Stimulated activated CD4-positive, alpha-beta T cell treated with anti-CD3 and anti-CD28 coated beads, Interleukin-15, amount 100 ng/mL, for 1 hour (primary cell): ENCODE measurements at regions not wholly inside any gene's neighbourhood (a gene's known extent, or its start where the extent isn't known, plus 50 kb on each side); places are given as distances from the start of the nearest gene placed in this dataset.
"Not testable (repeated sequence)": the region's sequence is repeated elsewhere in the genome, so short reads cannot be mapped to it uniquely, and the experiment has no call there.

Experiments used
- DNase-seq, 2 donors: peaks; one replicate each; pipeline ENCODE4 v3.0.0-alpha.2; 2020; ENCODE audit warnings: low read depth in 1 of 2, low spot score in 1 of 2

DNA sequence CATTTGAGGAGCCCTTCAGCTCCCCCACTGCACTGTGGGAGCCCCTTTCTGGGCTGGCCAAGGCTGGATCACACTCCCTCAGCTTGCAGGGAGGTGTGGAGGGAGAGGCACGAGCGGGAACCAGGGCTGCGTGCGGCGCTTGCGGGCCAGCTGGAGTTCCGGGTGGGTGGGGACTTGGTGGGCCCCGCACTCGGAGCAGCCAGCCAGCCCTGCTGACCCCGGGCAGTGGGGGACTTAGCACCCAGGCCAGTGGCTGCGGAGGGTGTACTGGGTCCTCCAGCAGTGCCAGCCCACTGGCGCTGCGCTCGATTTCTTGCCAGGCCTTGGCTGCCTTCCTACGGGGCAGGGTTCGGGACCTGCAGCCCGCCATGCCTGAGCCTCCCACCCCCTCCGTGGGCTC lies 895.1 kb upstream of the FAM98A start:
- not testable (repeated sequence) for DNase-seq

- no peak for DNase-seq
Measured at GRCh38 chr2:34492561-34493455, 893.7 kb upstream of the FAM98A start.

GRCh38 chr2:34486965-34487364 lies 887.9 kb upstream of the FAM98A start:
- no peak for DNase-seq

DNA sequence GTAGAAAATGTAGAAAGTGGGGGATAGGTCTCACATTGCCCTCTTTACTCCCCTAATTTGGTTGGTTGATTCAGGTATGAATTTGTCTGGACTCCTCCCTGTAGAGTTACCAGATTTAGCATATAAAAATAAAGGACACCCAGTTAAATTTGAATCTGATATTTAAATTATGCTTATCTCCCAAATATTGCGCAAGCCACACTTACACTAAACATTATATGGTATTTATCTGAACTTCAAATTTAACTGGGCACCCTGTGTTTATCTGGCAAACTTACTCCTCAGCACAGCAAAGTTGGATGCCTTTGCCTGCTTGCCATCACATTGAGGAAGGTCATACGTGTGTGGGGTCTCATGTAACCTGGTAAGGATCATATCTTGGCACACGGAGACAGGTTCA lies 882.4 kb upstream of the FAM98A start:
- no peak for DNase-seq

GRCh38 chr2:34480366-34480765 lies 881.3 kb upstream of the FAM98A start:
- no peak for DNase-seq

- no peak for DNase-seq
Measured at GRCh38 chr2:34475156-34475555, 876.1 kb upstream of the FAM98A start.

DNA sequence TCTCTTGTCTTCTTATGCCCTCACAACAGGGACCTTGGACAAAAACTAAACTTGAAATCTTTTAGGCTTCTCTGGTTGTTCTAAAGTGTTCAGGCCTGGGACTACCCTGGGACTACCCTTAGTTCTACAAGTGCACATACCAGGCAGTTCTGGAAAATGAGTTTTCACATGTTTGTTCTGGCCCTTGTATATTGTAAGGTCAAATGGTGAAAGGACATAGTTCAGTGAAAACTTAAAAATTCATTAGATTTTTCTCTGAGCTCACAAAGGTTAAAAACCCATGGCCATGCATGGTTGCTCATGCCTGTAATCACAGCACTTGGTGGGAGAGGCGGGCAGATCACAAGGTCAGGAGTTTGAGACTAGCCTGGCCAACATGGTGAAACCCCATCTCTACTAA lies 875.5 kb upstream of the FAM98A start:
- DNase-seq, result no peak

DNA sequence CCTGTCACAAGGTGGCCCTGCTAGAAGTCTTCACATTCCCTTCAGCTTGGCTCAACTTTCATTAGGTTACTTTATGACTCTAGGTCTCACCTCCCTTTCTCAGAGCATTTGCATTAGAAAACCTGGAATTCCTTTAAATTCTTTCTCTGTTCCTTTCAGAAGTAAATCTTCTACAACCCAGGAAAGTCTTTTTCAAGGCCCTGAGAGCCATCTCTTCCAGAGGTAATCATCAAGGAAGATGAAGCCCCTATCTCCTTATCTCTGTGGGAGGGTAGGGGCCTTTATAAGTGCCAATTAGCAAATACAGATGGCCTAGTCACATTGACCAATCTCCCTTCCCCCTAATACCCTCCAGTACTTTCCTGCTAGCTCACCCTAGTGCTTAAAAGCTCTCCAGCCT lies 848.0 kb upstream of the FAM98A start:
- no peak for DNase-seq

DNA sequence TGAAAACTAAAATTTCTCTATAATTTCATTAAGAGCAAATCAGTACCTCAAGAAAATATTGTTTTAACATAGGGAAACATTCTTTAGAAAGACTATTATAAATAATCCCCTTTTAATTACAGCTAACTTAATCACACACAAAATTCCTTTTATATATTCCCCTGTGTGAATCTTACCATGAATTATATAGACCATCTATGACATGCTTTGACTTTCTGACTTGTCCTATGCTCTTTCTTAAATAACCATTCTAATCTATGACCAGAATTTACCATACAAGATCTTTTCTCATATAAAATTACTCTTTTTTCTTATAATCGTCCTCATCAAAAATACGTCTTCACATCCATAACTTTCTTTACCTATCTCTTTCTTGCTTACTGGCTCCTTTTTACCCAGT lies 824.2 kb upstream of the FAM98A start:
- no peak for DNase-seq

DNA sequence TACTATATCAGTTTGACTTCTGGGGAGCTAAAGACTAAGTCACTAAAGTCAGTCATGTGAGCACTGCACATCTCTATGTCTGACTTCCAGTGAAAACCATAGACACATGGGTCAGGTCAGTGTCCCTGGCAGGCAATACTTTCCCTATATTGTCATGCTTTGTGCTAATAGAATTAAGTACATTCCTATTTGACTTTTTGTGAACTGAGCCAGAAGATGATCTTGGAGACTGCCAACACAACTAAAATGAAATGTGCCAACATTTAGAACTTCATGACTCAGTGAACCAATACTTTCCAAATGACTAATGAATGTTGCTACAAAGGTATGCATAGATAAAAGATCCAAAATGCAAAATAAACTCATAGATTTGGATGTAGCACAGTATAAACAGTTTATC lies 820.8 kb upstream of the FAM98A start:
- DNase-seq, result no peak

DNA sequence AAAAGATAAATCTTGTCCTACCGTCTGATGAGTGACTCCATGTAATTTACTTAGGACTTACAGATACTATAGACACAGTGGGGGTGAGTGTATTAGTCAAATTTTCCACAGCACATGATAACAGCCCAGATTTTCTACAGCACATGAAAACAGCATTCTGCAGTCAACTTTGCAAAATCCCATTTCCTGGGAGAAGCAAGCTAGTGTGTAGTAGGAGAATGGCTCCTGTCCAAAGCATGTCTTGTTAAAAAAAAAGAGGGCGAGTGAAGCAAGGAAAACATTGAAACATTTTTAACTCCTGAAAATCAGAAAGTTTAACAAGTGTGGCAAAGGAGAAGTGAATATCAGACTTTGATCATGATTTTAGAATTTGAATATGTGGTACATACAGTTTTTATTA lies 817.8 kb upstream of the FAM98A start:
- DNase-seq, result no peak

DNA sequence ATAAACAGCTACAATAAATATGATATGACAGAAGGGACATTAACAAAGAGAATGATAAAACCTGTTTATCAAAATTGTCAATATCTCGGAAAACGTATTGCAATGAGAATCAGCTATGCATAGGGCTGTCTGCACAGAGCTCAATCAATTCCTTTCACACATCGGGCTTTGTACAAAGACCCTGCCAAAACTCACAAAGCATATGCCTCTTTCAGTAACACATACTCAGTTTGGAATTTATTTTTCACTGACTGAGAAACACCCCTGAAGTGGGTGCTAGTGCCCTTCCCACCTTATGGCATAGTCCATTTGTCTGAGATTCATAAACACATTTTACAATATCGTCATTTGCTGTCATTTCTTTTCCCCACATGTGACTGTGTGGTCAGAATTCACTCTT lies 815.8 kb upstream of the FAM98A start:
- DNase-seq, result no peak

DNA sequence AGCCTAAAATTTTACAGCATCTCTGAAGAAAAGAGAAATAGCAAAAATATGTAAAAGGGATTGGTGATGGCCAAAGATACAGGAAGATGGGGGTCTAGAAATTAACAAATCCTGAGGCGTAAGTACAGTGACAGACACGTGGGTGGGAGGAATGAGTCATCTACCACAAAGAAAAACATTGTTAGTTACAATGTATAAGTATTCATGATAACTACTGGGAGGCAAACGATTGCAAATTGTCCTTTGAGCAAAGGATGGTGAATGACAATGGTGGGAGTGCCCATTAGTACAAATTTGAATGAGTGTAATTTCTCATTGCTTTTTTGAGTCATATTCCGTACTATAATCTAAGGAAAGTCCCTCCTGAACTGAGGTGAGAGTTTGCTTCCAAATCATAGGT lies 809.0 kb upstream of the FAM98A start:
- DNase-seq, result no peak

DNA sequence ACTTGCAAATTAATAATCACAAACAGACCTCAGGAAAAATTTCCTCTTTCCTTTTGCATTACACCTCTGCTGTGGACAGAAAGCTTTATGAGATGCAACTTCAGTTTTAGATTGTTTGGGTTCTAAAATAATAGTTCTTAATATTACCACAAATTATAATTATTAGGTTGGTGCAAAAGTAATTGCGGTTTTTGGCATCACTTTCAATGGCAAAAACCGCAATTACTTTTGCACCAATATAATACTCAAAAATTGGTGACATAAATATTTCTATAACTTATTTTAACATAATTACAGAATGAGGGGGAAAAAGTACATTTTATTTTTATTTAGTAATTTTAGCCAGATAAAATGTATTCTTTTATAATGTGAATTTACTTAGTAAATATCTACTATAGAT lies 804.4 kb upstream of the FAM98A start:
- no peak for DNase-seq

DNA sequence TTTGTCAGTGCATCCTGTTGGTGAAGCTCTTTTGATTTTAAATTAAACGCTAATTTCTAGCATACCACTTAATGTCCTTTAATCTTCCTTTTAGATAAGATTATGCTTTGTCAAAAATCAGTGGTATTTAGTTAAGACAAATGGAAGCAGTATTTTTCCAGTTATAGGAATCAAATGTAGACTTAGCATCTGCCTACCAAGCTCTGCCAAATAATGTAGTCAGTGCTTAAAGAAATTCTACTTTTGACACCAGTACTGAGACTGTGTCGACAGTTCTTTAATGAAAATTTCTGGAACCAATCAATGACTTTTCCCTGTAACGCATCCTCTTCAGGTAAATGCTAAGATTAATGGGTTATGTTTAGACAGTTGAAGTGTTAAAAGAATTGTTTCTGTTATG lies 803.3 kb upstream of the FAM98A start:
- DNase-seq, result no peak

- DNase-seq, result no peak
Measured at GRCh38 chr2:34401186-34401585, 802.1 kb upstream of the FAM98A start.

DNA sequence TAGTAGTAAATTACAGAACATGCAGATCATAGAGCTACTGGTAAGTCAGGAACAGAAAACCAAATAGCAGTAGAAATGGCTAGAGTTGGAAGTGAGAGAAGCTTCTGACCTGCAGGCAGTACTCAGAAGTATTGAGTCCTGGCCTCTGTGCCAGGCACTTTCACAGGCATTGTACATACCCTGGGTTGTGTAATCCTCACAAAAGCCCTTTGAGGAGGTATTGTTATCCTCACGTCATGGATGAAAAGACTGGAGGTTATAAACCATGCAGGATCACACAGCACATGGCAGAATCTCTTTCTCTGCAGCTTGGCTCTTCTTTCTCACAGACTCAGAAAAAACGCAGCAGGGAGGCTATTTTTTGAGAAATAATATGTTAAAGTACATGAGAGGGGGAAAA lies 789.3 kb upstream of the FAM98A start:
- DNase-seq, result no peak

GRCh38 chr2:34387536-34387935 lies 788.4 kb upstream of the FAM98A start:
- DNase-seq, result no peak

DNA sequence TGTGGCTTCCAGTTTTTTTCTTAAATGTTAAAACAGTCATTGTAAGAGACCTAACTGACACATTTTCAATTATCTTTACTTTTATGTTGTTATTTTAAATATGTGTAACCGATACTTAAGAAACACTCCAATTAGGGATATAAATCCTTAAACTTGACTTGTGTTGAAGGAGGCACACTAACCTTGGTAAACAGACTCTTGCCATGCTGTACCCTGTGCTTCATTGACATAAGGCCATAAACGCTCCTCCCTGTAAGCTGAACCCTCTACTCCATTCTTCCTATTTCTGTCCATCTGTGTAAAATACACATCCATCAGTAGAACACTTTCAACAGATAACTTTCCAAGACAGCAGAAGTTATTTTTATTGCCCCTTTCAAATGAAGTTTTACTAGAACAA lies 780.5 kb upstream of the FAM98A start:
- DNase-seq, result no peak

DNA sequence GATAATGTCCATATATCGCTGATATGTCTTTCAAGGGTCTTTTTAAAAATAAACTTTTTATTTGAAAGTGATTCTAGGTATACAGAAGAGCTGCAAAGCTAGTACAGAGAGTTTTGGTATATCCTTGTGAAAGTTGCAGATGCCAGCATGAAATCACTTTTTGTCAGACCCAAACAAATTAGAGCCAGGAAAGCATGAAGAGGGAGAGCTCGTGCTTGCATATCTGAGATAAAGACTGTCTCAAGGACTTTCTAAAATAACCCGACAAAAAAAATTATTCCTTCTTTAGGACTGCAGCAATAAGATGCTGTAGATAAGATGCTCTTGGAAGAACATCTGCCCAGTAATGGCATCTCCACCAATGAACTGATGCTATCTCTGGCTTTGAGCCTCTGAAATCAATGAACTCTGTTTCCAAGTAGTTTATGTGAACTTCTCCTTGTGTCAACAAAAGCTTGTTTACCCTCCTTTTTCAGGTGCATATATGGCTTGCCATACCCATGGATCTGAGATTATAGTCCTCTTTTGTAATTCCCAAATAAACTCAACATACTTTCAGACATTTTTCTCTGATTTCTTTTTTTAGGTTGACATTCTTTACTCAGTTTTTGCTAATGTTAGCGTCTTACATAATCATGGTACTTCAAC lies 774.6 kb upstream of the FAM98A start:
- no peak for DNase-seq

GRCh38 chr2:34372967-34373366 lies 773.9 kb upstream of the FAM98A start:
- DNase-seq, result no peak

GRCh38 chr2:34371711-34372110 lies 772.6 kb upstream of the FAM98A start:
- no peak for DNase-seq

DNA sequence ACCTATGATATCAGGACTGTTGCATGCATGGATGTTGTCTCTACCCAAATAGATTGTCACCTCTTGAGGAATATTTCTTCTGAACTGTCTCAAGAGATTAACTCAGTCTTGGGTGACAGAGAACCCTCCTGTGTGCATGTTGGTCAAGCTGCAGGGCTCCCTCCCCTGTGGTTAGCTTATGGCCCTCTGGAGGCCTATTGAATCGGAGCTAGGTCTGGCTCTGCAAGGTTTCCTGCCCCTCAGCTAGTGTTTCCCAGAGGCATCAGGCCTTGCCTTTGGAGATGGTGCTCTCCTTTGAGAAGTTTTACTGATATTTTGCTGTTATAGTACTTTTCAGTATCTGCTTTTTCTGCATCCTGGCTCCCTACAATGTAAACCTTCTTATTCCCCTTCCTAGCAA lies 769.2 kb upstream of the FAM98A start:
- no peak for DNase-seq
